GM12872 (cell line): ENCODE measurements at regions not wholly inside any gene's neighbourhood (a gene's known extent, or its start where the extent isn't known, plus 50 kb on each side); places are given as distances from the start of the nearest gene placed in this dataset.

Source experiments
- CTCF ChIP-seq: IDR thresholded peaks from 3 replicates; pipeline ENCODE4 v1.5.1; 2011; ENCODE audit warnings: low read depth, mild to moderate bottlenecking, low read length, moderate library complexity; ENCODE audit not compliant: insufficient read depth

GRCh38 chr1:168819668-168820067 lies 90.7 kb upstream of the DPT start:
- TF ChIP-seq CTCF: no peak

GRCh38 chr1:168821434-168821833 lies 92.4 kb upstream of the DPT start:
- TF ChIP-seq CTCF: no peak

GRCh38 chr1:168822911-168823310 lies 93.9 kb upstream of the DPT start:
- no peak for TF ChIP-seq CTCF

- no peak for TF ChIP-seq CTCF
Measured at GRCh38 chr1:168823988-168824387, 95.0 kb upstream of the DPT start.

- TF ChIP-seq CTCF: no peak
Measured at GRCh38 chr1:168824418-168825065, 95.5 kb upstream of the DPT start.

- no peak for TF ChIP-seq CTCF
Measured at GRCh38 chr1:168825129-168825528, 96.1 kb upstream of the DPT start.

GRCh38 chr1:168825820-168826219 lies 96.8 kb upstream of the DPT start:
- no peak for TF ChIP-seq CTCF
